ENCODE measurements at regions not wholly inside any gene's neighbourhood (a gene's known extent, or its start where the extent isn't known, plus 50 kb on each side); places are given as distances from the start of the nearest gene placed in this dataset.

DNA sequence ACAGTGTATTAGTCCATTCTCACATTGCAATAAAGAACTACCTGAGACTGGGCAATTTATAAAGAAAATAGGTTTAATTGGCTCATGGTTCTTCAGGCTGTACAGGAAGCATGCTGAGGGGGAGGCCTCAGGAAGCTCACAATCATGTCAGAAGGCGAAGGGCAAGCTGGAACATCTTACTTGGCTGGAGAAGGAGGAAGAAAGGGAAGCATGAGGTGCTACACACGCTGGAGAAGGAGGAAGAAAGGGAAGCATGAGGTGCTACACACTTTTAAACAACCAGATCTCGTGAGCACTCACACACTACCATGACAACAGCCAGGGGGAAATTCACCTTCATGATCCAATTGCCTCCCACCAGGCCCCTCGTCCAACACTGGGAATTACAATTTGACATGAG is 95.3 kb upstream of the FAM110C start:
- ChIA-PET POLR2A (no interaction called here), CTCF (interaction anchor here (0.7 to 3.9 kb wide), 5 partner anchors 11 to 149 kb away, joined by 3 to 33 read pairs (median 3); no protein-coding TSS in a partner anchor)
- Histone ChIP-seq H3K9me3 (0 out of 3 replicates have a peak, but pooled peaks cover 3% of the 10 kb centered on the region), H3K27ac (no peak overlapping the region), H3K4me2 (no peak overlapping the region), H3K4me1 (no peaks in the 10 kb centered on the region), H3K4me3 (no peak overlapping the region)
- FAIRE-seq (no peak), ATAC-seq (no peak), DNase-seq (ENCODE audit: low read depth in 1 of 2, low spot score in 1 of 2) (no peak)
- TF ChIP-seq HDAC2 (IDR thresholded peaks at IDR 0.05), result no peak
- 0% methylated on average over 4 of the region's 4 CpGs for WGBS (ENCODE audit: missing lambda C conversion rate)

DNA sequence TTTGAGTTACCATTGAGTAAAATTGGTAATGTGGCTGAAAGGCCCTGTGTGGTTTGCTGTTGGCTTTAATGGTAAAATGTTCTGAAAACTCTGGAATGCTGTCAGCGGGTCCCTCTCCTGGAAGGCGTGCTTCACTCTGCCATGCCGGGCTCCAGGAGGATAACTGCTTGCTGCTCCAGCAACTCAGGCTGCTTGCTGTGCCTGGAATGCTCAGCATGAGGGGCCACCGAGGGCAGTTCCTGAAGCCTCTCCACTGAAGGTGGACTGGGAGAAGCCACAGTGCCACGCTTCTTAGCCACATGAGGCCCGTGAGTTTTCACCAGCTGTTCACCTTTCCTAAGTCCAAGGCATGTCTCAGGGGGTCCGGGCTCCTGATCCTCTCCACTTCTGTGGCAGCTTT is 90.4 kb upstream of the FAM110C start:
- H3K4me1 ChIP-seq, result no peaks in the 10 kb centered on the region
- no peak for ATAC-seq

DNA sequence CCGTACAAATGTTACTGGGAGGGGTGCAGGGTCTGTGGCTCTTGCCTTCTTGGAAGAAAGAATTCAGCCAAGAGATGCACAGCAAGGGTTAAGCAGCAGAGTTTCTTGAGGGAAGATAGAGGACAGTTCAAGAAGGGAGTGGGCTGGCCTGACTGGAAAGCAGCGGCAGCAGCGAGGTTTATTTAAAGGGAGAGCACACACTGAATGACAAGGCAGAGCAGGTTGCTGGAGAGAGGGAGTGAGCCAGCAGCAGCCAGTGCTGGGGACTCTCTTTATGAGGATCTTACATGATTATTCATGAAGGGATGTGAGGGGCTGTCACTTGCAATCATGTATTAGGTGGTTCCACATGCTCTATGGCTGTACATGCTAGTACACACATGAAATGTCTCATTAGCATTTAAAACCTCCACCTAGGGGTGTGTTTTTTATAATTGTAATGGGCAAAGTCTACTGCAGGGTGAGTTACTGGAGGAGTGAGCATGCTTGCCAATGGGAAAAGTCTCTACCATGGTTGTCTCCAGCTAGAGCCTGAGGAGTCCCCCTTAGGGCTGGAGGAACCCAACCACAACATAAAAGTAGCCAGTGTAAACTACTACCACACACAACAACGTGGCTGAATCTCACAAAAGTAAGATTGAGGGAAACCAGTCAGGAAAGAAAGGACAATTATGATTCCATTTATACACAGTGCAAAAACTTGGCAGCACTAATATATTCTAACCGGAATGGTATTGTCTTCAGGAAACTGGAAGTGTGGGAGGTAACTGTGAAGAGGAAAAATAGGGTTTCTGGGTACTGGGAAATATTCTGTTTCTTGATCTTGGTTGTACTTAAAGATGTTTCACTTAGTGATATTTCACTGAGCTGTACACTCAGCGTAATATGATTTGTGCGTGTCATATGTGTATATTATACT is 87.6 kb upstream of the FAM110C start:
- no peak for ATAC-seq
- Histone ChIP-seq H3K27ac (no peak overlapping the region), H3K9me3 (0 out of 3 replicates have a peak, but pooled peaks cover 7% of the 10 kb centered on the region), H3K4me3 (no peak overlapping the region), H3K4me1 (no peaks in the 10 kb centered on the region), H3K4me2 (no peak overlapping the region)
- FAIRE-seq, result no peak
- WGBS (ENCODE audit: missing lambda C conversion rate), result 13% methylated on average over 7 of the region's 7 CpGs
- DNase-seq (ENCODE audit: low read depth in 1 of 2, low spot score in 1 of 2), result no peak
- ChIA-PET POLR2A (no interaction called here), CTCF (no interaction called here)
- TF ChIP-seq TFCP2L1 (CRISPR knock-in tag; IDR thresholded peaks at IDR 0.05) (no peak), EHF (CRISPR knock-in tag; IDR thresholded peaks at IDR 0.05) (no peak), HOXB13 (CRISPR knock-in tag; IDR thresholded peaks at IDR 0.05; ENCODE audit: low read depth) (no peak), POLR2AphosphoS2 (conservative IDR thresholded peaks at IDR 0.05; ENCODE audit: low read length) (no peak), NPAS2 (CRISPR knock-in tag; IDR thresholded peaks at IDR 0.05; ENCODE audit: borderline replicate concordance) (no peak), CBX8 (IDR thresholded peaks at IDR 0.05) (no peak), SREBF2 (IDR thresholded peaks at IDR 0.05) (no peak), EP300 (IDR thresholded peaks at IDR 0.05) (no peak), BHLHE40 (IDR thresholded peaks at IDR 0.05; ENCODE audit: low read depth, low read length) (no peak), ZC3H11A (IDR thresholded peaks at IDR 0.05) (no peak), SMC3 (IDR thresholded peaks at IDR 0.05) (no peak), CHD4 (IDR thresholded peaks at IDR 0.05; ENCODE audit: borderline replicate concordance) (no peak), CHD2 (IDR thresholded peaks at IDR 0.05; ENCODE audit: low read length, partially characterized antibody) (no peak), MAFK (IDR thresholded peaks at IDR 0.05; ENCODE audit: partially characterized antibody) (no peak), HEYL (CRISPR knock-in tag; IDR thresholded peaks at IDR 0.05) (no peak), KDM5A (IDR thresholded peaks at IDR 0.05) (no peak)
- TF ChIP-seq, protein P1, sequence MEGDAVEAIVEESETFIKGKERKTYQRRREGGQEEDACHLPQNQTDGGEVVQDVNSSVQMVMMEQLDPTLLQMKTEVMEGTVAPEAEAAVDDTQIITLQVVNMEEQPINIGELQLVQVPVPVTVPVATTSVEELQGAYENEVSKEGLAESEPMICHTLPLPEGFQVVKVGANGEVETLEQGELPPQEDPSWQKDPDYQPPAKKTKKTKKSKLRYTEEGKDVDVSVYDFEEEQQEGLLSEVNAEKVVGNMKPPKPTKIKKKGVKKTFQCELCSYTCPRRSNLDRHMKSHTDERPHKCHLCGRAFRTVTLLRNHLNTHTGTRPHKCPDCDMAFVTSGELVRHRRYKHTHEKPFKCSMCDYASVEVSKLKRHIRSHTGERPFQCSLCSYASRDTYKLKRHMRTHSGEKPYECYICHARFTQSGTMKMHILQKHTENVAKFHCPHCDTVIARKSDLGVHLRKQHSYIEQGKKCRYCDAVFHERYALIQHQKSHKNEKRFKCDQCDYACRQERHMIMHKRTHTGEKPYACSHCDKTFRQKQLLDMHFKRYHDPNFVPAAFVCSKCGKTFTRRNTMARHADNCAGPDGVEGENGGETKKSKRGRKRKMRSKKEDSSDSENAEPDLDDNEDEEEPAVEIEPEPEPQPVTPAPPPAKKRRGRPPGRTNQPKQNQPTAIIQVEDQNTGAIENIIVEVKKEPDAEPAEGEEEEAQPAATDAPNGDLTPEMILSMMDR (IDR thresholded peaks at IDR 0.05), result no peak

More for the DNA sequence above, 90.4 kb upstream of the FAM110C start:
- POLR2A ChIA-PET, result no interaction called here
- no peak overlapping the region for H3K27ac ChIP-seq
- H3K4me3 ChIP-seq, result no peak overlapping the region
- 0 out of 3 replicates have a peak, but pooled peaks cover 3% of the 10 kb centered on the region for H3K9me3 ChIP-seq
- FAIRE-seq (no peak), DNase-seq (ENCODE audit: low read depth in 1 of 2, low spot score in 1 of 2) (no peak)
- no peak overlapping the region for H3K4me2 ChIP-seq
- CTCF ChIA-PET, result no interaction called here
- TF ChIP-seq, protein P2, sequence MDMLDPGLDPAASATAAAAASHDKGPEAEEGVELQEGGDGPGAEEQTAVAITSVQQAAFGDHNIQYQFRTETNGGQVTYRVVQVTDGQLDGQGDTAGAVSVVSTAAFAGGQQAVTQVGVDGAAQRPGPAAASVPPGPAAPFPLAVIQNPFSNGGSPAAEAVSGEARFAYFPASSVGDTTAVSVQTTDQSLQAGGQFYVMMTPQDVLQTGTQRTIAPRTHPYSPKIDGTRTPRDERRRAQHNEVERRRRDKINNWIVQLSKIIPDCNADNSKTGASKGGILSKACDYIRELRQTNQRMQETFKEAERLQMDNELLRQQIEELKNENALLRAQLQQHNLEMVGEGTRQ (IDR thresholded peaks at IDR 0.05), result no peak
- TF ChIP-seq SREBF2 (IDR thresholded peaks at IDR 0.05) (no peak), NPAS2 (CRISPR knock-in tag; IDR thresholded peaks at IDR 0.05; ENCODE audit: borderline replicate concordance) (no peak), JUN (IDR thresholded peaks at IDR 0.05) (no peak), CHD4 (IDR thresholded peaks at IDR 0.05; ENCODE audit: borderline replicate concordance) (no peak), POLR2A (IDR thresholded peaks at IDR 0.05; ENCODE audit: low read length) (no peak), EHF (CRISPR knock-in tag; IDR thresholded peaks at IDR 0.05) (no peak), FOSL2 (IDR thresholded peaks at IDR 0.05) (no peak), FOSL2 (CRISPR knock-in tag; IDR thresholded peaks at IDR 0.05) (no peak)
- TF ChIP-seq, protein P1 (IDR thresholded peaks at IDR 0.05), result no peak
- TF ChIP-seq, protein P3, sequence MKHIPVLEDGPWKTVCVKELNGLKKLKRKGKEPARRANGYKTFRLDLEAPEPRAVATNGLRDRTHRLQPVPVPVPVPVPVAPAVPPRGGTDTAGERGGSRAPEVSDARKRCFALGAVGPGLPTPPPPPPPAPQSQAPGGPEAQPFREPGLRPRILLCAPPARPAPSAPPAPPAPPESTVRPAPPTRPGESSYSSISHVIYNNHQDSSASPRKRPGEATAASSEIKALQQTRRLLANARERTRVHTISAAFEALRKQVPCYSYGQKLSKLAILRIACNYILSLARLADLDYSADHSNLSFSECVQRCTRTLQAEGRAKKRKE (CRISPR knock-in tag; IDR thresholded peaks at IDR 0.05; ENCODE audit: low read depth), result no peak
- TF ChIP-seq, protein P4, sequence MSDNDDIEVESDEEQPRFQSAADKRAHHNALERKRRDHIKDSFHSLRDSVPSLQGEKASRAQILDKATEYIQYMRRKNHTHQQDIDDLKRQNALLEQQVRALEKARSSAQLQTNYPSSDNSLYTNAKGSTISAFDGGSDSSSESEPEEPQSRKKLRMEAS (IDR thresholded peaks at IDR 0.05), result no peak
- 0% methylated on average over 6 of the region's 7 CpGs for WGBS (ENCODE audit: missing lambda C conversion rate)
